H1 (cell line): ENCODE measurements at regions not wholly inside any gene's neighbourhood (a gene's known extent, or its start where the extent isn't known, plus 50 kb on each side); places are given as distances from the start of the nearest gene placed in this dataset.

ENCODE experiments used
- CTCF ChIA-PET: fragments of 300-600 bp; sonication (Branson Sonifier 250); formaldehyde crosslinking; loops from one replicate; lab custom pipeline; 2021; ENCODE audit not compliant: partially characterized antibody; lab: Charles Lee
- POLR2A ChIA-PET: fragments of 300-600 bp; sonication (Branson Sonifier 250); formaldehyde crosslinking; loops from one replicate; lab custom pipeline; 2021; ENCODE audit warnings: inconsistent platforms; ENCODE audit not compliant: partially characterized antibody; lab: Charles Lee
- DNase-seq, 2 experiments: peaks; one replicate each; pipeline versions ENCODE4 v3.0.0 to v3.0.0-alpha.2; 2010 to 2022; ENCODE audit warnings: low spot score in 2 of 2, low read depth in 1 of 2, mixed read lengths in 1 of 2
- FAIRE-seq: peaks from 2 replicates; lab custom pipeline; 2011; peaks lifted over from hg19 to GRCh38; lab: Jason Lieb, UNC
- H2AFZ ChIP-seq: 2 replicates; pipeline ENCODE4 v1.8.1; 2012; ENCODE audit warnings: low read length, inconsistent platforms
- H2AK5ac ChIP-seq: 2 replicates; pipeline ENCODE4 v1.6.1; 2013; ENCODE audit warnings: low read depth, low read length
- H2BK120ac ChIP-seq: replicated peaks from 2 replicates; pipeline ENCODE3; 2013; ENCODE audit warnings: low read depth, low read length, inconsistent platforms
- H2BK12ac ChIP-seq: 2 replicates; pipeline ENCODE4 v1.6.1; 2013; ENCODE audit warnings: low read depth, low read length
- H2BK15ac ChIP-seq: 2 replicates; pipeline ENCODE4 v1.6.1; 2013; ENCODE audit warnings: low read length
- H2BK20ac ChIP-seq: 2 replicates; pipeline ENCODE4 v1.6.1; 2013; ENCODE audit warnings: low read length
- H2BK5ac ChIP-seq: 2 replicates; pipeline ENCODE4 v1.6.1; 2013; ENCODE audit warnings: low read depth, low read length
- H3K14ac ChIP-seq: 2 replicates; pipeline ENCODE4 v1.6.1; 2013; ENCODE audit warnings: inconsistent platforms; ENCODE audit not compliant: insufficient read length
- H3K18ac ChIP-seq: 2 replicates; pipeline ENCODE4 v1.6.1; 2013; ENCODE audit warnings: low read length; ENCODE audit errors: extremely low read depth
- H3K23ac ChIP-seq: 2 replicates; pipeline ENCODE4 v1.6.1; 2013; ENCODE audit warnings: inconsistent platforms; ENCODE audit not compliant: insufficient read length
- H3K23me2 ChIP-seq: 2 replicates; pipeline ENCODE4 v1.6.1; 2013; ENCODE audit warnings: low read depth, low read length
- H3K27ac ChIP-seq: 2 replicates; pipeline ENCODE4 v1.6.1; 2011; ENCODE audit warnings: low read depth, low read length, inconsistent platforms
- H3K27me3 ChIP-seq, 4 experiments: replicated peaks in 1 of 4; 1 replicate in 1 of 4; 2 replicates in 3 of 4; pipeline versions ENCODE4 v1.6.1 to v1.8.1; 2011 to 2013; ENCODE audit warnings: low read length in 3 of 4, mild to moderate bottlenecking in 3 of 4, inconsistent platforms in 2 of 4, mixed read lengths in 2 of 4, moderate library complexity in 1 of 4; ENCODE audit not compliant: control insufficient read depth in 3 of 4, insufficient read depth in 3 of 4; ENCODE audit errors: extremely low read depth in 1 of 4
- H3K36me3 ChIP-seq, 4 experiments: 2 replicates each; pipeline versions ENCODE4 v1.6.1 to v1.8.1; 2011 to 2013; ENCODE audit warnings: mild to moderate bottlenecking in 4 of 4, low read length in 3 of 4, moderate library complexity in 2 of 4, control low read depth in 1 of 4, inconsistent platforms in 1 of 4; ENCODE audit not compliant: insufficient read depth in 4 of 4, control insufficient read depth in 2 of 4
- H3K4ac ChIP-seq: replicated peaks from 2 replicates; pipeline ENCODE3; 2013; ENCODE audit warnings: low read length, low read depth, mixed read lengths, inconsistent platforms; ENCODE audit not compliant: insufficient read length
- H3K4me1 ChIP-seq, 4 experiments: replicated peaks in 1 of 4; 1 replicate in 1 of 4; 2 replicates in 3 of 4; pipeline versions ENCODE4 v1.6.1 to v1.8.1; 2011 to 2013; ENCODE audit warnings: low read length in 3 of 4, inconsistent platforms in 2 of 4, mixed read lengths in 1 of 4; ENCODE audit not compliant: insufficient read depth in 4 of 4, control insufficient read depth in 3 of 4
- H3K4me2 ChIP-seq, 2 experiments: 2 replicates each; pipeline versions ENCODE4 v1.6.1 to v1.8.1; 2011 to 2013; ENCODE audit warnings: low read depth in 2 of 2, low read length in 2 of 2, control low read depth in 1 of 2, inconsistent platforms in 1 of 2, mild to moderate bottlenecking in 1 of 2; ENCODE audit not compliant: insufficient read depth in 1 of 2
- H3K4me3 ChIP-seq, 4 experiments: fragments of 200-600, 300-600 bp in 1 of 4; sonication (generic), shearing (Covaris generic), sonication (Bioruptor Twin) in 1 of 4; 2 replicates each; pipeline versions ENCODE4 v1.5.1 to v1.8.1; 2011 to 2016; ENCODE audit warnings: low read length in 4 of 4, low read depth in 3 of 4, control low read depth in 2 of 4, inconsistent platforms in 2 of 4, mild to moderate bottlenecking in 2 of 4, mixed read lengths in 1 of 4, moderate library complexity in 1 of 4; ENCODE audit not compliant: insufficient read depth in 2 of 4; ENCODE audit errors: extremely low read depth in 1 of 4
- H3K56ac ChIP-seq: replicated peaks from 2 replicates; pipeline ENCODE3; 2013; ENCODE audit warnings: low read depth, mild to moderate bottlenecking, mixed read lengths, low read length, inconsistent platforms; ENCODE audit not compliant: insufficient read length
- H3K79me1 ChIP-seq: 2 replicates; pipeline ENCODE4 v1.6.1; 2013; ENCODE audit warnings: low read depth, low read length, control low read depth
- H3K79me2 ChIP-seq, 2 experiments: 2 replicates each; pipeline versions ENCODE4 v1.6.1 to v1.8.1; 2012 to 2013; ENCODE audit warnings: low read length in 2 of 2, mild to moderate bottlenecking in 2 of 2, inconsistent platforms in 1 of 2; ENCODE audit not compliant: insufficient read depth in 2 of 2, control insufficient read depth in 1 of 2
- H3K9ac ChIP-seq, 4 experiments: replicated peaks in 1 of 4; 1 replicate in 1 of 4; 2 replicates in 3 of 4; pipeline versions ENCODE4 v1.6.1 to v1.8.1; 2011 to 2013; ENCODE audit warnings: low read depth in 3 of 4, low read length in 3 of 4, control low read depth in 2 of 4, mild to moderate bottlenecking in 2 of 4, moderate library complexity in 2 of 4, inconsistent platforms in 1 of 4; ENCODE audit errors: extremely low read depth in 1 of 4
- H3K9me3 ChIP-seq, 2 experiments: 2 replicates each; pipeline versions ENCODE4 v1.6.1 to v1.8.1; 2012 to 2013; ENCODE audit warnings: mild to moderate bottlenecking in 2 of 2, moderate library complexity in 2 of 2, control low read depth in 1 of 2, inconsistent platforms in 1 of 2, low read depth in 1 of 2, low read length in 1 of 2, mixed read lengths in 1 of 2; ENCODE audit not compliant: insufficient read depth in 2 of 2
- H4K20me1 ChIP-seq, 2 experiments: replicated peaks in 1 of 2; 2 replicates each; pipeline versions ENCODE3 to v1.8.1; 2011 to 2013; ENCODE audit warnings: inconsistent platforms in 2 of 2, low read length in 2 of 2, mild to moderate bottlenecking in 1 of 2; ENCODE audit not compliant: insufficient read depth in 2 of 2, control insufficient read depth in 1 of 2
- H4K5ac ChIP-seq: 2 replicates; pipeline ENCODE4 v1.6.1; 2013; ENCODE audit warnings: low read length, low read depth, mixed read lengths, inconsistent platforms; ENCODE audit not compliant: insufficient read length
- H4K8ac ChIP-seq: 2 replicates; pipeline ENCODE4 v1.8.0; 2013; ENCODE audit warnings: mild to moderate bottlenecking, moderate library complexity, low read length, inconsistent platforms; ENCODE audit not compliant: insufficient read depth; ENCODE audit errors: extremely low read depth
- H4K91ac ChIP-seq: replicated peaks from 2 replicates; pipeline ENCODE3; 2013; ENCODE audit warnings: low read length, mixed read lengths, inconsistent platforms; ENCODE audit not compliant: insufficient read length
- ASH2L ChIP-seq: fragments of 200-600, 300-600 bp; sonication (generic); IDR thresholded peaks from one replicate; pipeline ENCODE4 v1.7.1; 2017; ENCODE audit warnings: low read length
- BACH1 ChIP-seq: IDR thresholded peaks from 2 replicates; pipeline ENCODE4 v1.6.1; 2012; ENCODE audit warnings: low read length, improper control_type of control experiment
- CBX5 ChIP-seq: fragments of 300-800, 300-1000 bp; sonication (generic); IDR thresholded peaks from 2 replicates; pipeline ENCODE4 v1.7.1; 2016; ENCODE audit warnings: antibody characterized with exemption, low read length, low read depth
- CEBPB ChIP-seq: IDR thresholded peaks from 2 replicates; pipeline ENCODE4 v1.6.1; 2012; ENCODE audit warnings: low read depth, low read length
- CHD1 ChIP-seq: IDR thresholded peaks from 2 replicates; pipeline ENCODE4 v1.6.1; 2012; ENCODE audit warnings: low read depth, low read length, improper control_type of control experiment
- CREB1 ChIP-seq: IDR thresholded peaks from 2 replicates; pipeline ENCODE4 v1.6.1; 2012; ENCODE audit warnings: inconsistent platforms
- EZH2 ChIP-seq: fragments of 200-600 bp; sonication (generic); IDR thresholded peaks from 2 replicates; pipeline ENCODE4 v1.7.1; 2012; ENCODE audit warnings: low read depth, mild to moderate bottlenecking, moderate library complexity, low read length, inconsistent platforms; ENCODE audit not compliant: severe bottlenecking
- HDAC6 ChIP-seq: IDR thresholded peaks from one replicate; pipeline ENCODE4 v1.7.1; 2012; ENCODE audit warnings: low read depth, mild to moderate bottlenecking, inconsistent platforms, low read length, moderate library complexity
- KDM5A ChIP-seq: fragments of 200-600 bp; IDR thresholded peaks from 2 replicates; pipeline ENCODE4 v1.7.1; 2012; ENCODE audit warnings: mild to moderate bottlenecking, low read length, inconsistent platforms, mixed read lengths
- RXRA ChIP-seq: IDR thresholded peaks from 2 replicates; pipeline ENCODE4 v1.6.1; 2011; ENCODE audit warnings: low read depth, mild to moderate bottlenecking, low read length, moderate library complexity; ENCODE audit not compliant: insufficient read depth
- SIX5 ChIP-seq: IDR thresholded peaks from 2 replicates; pipeline ENCODE4 v1.6.1; 2011; ENCODE audit warnings: mild to moderate bottlenecking, low read depth, low read length
- TCF12 ChIP-seq: IDR thresholded peaks from 2 replicates; pipeline ENCODE4 v1.6.1; 2011; ENCODE audit warnings: low read depth, mild to moderate bottlenecking, low read length
- WGBS, 2 experiments: shearing (Covaris generic) in 1 of 2; methylation state at CpG; one replicate each; pipeline versions ENCODE4 v1.1.6 to v1.1.7; 2013 to 2015; ENCODE audit warnings: low lambda C conversion rate in 2 of 2, mixed read lengths in 2 of 2, inconsistent platforms in 1 of 2, low coverage in 1 of 2, missing lambda C conversion rate in 1 of 2; ENCODE audit not compliant: insufficient replicate concordance in 2 of 2, insufficient coverage in 1 of 2, insufficient read length in 1 of 2; ENCODE audit errors: extremely low coverage in 1 of 2, missing lambda C conversion rate in 1 of 2; 5-methylcytosine and 5-hydroxymethylcytosine counted together

DNA sequence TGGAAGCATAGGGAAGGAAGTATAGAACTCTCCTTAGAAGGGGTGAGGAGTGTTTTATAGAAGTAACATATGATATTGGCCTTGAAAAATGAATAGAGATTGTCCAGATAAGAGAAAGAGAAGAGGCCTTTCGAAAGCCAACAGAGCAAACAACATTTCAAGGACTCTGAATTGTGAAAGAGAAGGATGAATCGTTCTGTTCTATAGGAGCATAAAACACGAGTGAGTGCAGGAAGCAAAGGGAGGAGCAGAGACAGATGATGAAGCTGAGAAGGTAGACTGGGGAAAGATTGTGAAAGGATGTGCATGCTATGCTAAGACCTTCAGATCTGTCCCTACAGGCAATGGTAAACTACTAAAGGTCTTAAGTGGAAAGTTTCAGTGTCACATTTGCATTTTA, 271.0 kb downstream of the TMEM161B start:
- H2AK5ac ChIP-seq, result no peak overlapping the region
- no peaks in the 10 kb centered on the region for H3K4me1 ChIP-seq
- H4K5ac ChIP-seq, result no peak overlapping the region
- DNase-seq (no peak), FAIRE-seq (no peak)
- no peak overlapping the region for H2BK120ac ChIP-seq
- H4K20me1 ChIP-seq, result no peaks in the 10 kb centered on the region
- no peak overlapping the region for H2BK15ac ChIP-seq
- ChIA-PET POLR2A (no interaction called here), CTCF (no interaction called here)
- H3K79me1 ChIP-seq, result no peaks in the 10 kb centered on the region
- H2BK20ac ChIP-seq, result no peak overlapping the region
- H3K79me2 ChIP-seq, result no peaks in the 10 kb centered on the region
- H3K23me2 ChIP-seq, result no peaks in the 10 kb centered on the region
- no peak overlapping the region for H3K27ac ChIP-seq
- H3K18ac ChIP-seq, result no peak overlapping the region
- 95% methylated on average over 2 of the region's 3 CpGs; no CpG with 5 or more reads in 1 of the 2 experiments for WGBS, 2 experiments
- no peak overlapping the region for H3K9ac ChIP-seq
- no peak overlapping the region for H2BK12ac ChIP-seq
- H2BK5ac ChIP-seq, result no peak overlapping the region
- H3K4ac ChIP-seq, result no peak overlapping the region
- no peaks in the 10 kb centered on the region for H3K27me3 ChIP-seq
- H3K36me3 ChIP-seq, result no peaks in the 10 kb centered on the region
- H3K23ac ChIP-seq, result no peak overlapping the region
- TF ChIP-seq TCF12, result no peak
- TF ChIP-seq BACH1, result no peak
- no peak for TF ChIP-seq HDAC6
- no peak for TF ChIP-seq CREB1
- no peak for TF ChIP-seq CHD1
- TF ChIP-seq ASH2L, result no peak
- no peak for TF ChIP-seq CBX5
- no peak for TF ChIP-seq KDM5A
- TF ChIP-seq CEBPB, result no peak
- TF ChIP-seq SIX5, result no peak
- TF ChIP-seq EZH2, result no peak
- no peak for TF ChIP-seq RXRA
- no peak overlapping the region for H3K4me3 ChIP-seq
- no peak overlapping the region for H2AFZ ChIP-seq
- H3K14ac ChIP-seq, result no peak overlapping the region
- H4K91ac ChIP-seq, result no peak overlapping the region
- H3K9me3 ChIP-seq, result no peaks in the 10 kb centered on the region
- H4K8ac ChIP-seq, result no peak overlapping the region
- no peak overlapping the region for H3K56ac ChIP-seq
- no peak overlapping the region for H3K4me2 ChIP-seq
